GM19463 (cell line): ENCODE measurements at regions not wholly inside any gene's neighbourhood (a gene's known extent, or its start where the extent isn't known, plus 50 kb on each side); places are given as distances from the start of the nearest gene placed in this dataset.

Experiments
- ATAC-seq: cut with Tn5 transposase; IDR thresholded peaks from one replicate; pipeline ENCODE4 v1.9.1; 2021; ENCODE audit warnings: mild to moderate bottlenecking, moderate library complexity; ENCODE audit not compliant: unreplicated experiment

DNA sequence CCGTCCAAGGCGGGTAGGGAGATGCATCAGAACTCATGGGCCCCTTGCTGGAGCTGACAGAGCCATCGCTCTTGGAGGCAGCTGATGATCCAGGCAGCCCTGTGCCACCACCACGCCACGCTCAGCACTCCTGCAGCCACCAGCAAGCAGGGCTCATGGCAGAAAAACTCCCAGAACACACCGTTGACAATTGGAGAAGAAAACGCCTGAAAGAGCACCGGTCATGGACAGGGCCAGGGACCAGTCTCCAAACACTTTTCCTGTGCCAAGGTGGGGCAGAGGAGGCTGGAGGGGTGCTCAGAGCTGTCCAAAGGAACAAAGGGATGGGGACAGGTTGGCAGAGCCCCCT is 132.2 kb downstream of the FOXL1 start:
- no peak for ATAC-seq

DNA sequence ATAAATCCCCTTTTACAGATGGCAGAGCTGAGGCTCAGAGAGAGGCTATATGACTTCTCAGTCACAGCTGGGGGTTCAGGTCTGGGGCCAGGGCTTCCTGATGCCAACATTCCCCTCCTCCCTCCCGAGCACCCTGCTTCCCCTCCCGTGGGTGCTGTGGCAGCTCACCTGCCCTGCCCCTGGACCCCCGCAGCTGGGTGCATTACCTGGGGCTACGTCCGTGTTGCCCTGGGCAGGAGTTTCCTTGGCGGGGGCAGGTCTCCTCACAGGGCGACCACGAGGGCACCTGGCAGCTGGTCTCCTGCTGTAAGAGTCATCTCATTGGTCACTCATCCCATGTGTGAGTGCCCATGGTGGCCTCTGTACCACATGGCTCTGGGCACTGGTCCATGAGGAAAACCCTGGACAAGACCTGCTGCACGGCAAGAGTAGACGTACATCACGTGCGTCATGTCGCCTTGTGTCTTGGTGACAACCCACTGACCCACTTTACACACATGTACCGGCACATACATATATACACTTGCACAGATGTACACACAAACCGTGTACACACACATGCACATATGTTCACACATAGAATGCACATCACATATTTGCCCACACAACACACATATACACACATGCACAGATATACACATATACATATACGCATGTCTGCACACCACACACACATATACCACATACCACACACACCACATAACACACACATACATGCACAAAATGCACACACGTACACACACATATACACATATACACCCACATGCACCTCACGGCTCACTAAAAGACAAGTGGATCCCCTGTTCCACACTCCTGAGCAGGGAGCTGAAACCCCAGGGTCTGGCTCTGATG is 134.0 kb downstream of the FOXL1 start:
- no peak for ATAC-seq

DNA sequence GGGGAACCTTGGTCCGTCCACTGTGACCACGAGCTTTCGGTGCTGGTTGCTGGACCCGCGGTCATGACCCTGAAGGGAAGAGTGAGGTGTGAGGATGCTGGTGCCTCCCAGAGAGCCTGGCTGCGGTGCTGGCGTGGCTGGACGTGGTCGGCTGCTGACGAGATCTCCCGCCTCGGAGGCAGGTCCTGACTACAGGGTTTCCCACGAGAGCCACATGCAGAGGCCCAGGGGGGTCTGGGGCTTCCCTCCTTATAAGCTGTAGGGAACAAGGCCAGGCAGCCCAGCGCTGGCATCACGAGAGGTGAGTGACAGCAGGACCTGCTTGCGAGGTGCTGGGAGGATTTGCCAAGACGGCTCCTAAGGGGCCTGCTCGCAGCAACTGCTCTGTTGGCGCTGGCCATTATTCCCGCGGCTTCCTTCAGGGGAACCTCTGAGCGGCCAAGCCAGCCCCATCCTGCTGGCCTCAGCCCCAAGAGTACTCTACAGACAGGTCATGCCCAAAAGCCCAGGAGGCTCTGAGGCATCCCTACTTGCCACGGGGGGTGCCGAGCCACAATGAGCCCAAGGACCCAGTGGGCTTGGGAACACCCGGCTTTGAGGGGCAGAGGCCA is 134.8 kb downstream of the FOXL1 start:
- ATAC-seq: no peak

DNA sequence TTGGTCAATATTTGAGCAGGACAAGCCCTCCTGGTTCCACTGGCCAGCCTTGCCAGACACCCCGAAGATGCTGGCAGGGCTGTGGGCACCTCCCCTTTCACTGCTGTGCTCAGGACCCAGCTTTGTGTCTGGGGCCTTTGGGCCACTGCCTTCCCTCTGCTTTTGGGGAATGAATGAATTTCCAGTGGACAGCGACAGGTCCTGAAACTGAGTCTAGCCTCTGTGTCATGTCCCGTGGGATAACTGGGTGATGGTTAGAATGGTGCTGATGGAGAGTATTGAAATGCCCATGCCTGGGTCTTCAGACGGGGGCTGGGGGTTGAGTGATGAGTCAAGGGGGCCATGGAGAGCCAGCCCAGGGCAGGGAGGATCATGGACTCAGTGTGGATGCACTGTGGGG is 135.8 kb downstream of the FOXL1 start:
- ATAC-seq: no peak

DNA sequence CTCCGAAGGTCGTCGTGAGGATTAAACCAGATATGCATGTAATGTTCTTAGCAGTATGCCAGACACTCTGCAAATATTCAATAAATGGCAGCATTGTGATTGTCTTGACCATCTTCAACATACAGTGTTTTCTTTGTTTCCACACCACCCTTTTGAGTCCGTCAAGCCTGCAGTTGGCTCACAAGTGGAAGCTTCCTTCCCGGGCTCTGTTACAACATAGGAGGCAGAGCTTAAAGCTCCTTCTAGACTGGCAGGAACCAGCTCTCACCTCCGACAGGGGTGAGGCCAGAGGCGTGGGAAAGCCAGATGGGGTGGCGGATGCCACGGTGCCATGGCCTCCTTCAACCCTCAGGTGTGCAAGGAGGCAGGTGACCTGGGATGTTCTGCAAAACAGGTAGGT is 138.3 kb downstream of the FOXL1 start:
- no peak for ATAC-seq

DNA sequence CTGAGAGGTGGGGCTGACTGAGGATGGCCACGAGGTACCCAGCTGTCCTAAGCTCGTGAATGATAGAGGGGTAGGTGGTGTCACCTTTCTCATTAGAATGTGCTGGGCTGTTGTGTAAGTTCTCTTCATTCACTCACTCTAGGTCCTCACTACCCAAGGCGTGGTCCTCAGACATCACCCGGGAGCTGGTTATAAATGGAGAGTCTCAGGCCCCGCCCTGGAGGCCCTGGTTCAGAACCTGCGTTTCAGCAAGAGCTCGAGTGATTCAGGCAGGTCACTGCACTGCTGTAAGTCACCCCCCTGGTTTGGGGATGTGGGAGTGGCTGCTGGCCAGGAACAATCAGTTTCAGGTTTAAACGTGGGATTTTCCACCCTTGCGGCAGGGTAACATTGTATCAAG is 139.8 kb downstream of the FOXL1 start:
- peak; percentile 44 for ATAC-seq

DNA sequence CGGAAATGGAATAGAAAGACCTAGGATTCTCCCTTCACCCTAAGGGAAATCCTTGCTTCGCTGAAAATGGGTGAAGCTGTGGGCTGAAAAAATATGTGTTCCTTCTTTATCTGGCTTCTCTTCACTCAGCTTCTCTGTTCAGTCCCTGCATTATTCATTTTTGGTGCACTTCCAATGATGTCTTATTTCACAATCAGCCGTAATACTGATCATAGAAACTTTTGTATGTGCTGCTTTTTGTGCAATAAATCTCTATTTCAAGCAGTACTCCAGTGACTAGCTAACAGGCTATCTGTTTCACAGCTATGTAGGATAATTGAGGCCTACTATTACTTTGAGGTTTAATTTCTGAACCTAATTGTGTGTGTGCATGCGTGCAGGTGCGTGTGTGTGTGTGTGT is 144.6 kb downstream of the FOXL1 start:
- no peak for ATAC-seq

DNA sequence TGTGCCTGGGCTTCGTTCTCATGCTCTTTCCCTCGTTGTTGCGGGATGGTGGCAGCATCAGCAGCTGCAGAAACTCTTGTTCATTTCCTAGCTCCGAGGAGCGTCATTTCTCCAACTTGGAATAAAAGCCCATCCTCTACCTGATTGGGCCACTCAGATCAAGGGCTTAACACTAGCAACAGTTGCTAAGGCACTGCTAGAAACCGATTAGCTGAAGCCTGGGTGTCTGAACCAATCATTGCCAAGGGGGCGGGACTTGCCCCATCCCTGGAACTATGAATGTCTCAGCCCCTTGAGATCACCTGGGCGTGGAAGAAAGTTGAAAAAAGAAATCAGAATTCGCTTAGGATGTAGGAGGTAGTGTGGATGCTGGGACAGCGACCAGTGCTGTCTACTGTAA is 145.3 kb downstream of the FOXL1 start:
- ATAC-seq: no peak

DNA sequence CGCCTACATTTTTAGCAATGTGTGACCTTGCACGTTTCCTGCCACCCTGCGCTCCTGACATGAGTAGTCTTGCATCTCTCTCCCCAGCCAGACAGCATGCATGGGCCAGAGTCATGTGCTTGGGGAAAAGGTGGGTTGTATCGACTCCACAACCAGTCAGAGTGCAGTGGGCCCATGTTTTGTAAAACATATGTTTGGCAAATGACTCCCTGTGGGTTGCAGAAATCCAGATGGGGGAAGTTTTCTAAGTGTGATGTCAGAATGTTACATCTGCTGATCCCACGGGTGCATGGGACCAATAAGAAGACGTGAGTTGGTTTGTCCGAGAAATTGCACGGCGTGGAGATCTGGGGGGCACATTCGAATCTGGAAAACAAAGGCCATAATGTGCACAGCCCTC is 147.1 kb downstream of the FOXL1 start:
- no peak for ATAC-seq

DNA sequence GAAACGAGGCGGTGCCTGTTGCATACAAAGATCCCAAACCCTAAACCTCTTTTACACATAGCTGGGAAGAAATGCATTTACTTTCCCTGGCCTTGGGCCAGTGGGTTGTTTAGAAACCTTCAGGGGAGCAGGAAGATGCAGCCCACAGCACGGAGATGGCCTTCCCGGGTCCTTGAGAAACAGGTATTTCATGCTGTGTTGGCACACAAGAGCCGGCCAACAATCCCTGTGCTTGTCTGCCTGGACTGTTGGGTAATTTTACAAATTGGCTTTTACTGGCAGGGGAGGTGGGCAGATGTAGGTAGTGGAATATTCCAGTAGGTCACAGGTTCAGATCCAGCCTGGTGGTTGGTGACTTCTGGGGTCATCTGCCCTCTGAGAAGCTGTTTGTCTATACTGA is 148.0 kb downstream of the FOXL1 start:
- ATAC-seq: no peak

DNA sequence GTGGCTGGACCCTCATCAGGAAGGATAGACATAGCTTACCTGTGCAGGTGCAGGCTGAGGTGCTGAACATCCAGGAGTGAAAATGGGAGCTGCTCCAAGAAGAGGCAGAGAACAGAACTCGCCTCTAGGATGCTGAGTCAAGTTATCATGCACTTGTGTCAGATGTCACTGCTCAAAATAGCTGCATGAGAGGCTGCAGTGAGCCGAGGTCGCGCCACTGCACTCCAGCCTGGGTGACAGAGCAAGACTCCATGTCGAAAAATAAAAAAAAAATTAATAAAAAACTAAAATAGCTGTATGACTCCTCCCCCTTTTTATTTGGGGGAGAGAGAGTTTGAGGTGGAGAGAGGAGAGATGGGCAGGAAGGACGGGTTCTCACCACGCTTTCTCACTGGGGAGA is 148.8 kb downstream of the FOXL1 start:
- no peak for ATAC-seq

DNA sequence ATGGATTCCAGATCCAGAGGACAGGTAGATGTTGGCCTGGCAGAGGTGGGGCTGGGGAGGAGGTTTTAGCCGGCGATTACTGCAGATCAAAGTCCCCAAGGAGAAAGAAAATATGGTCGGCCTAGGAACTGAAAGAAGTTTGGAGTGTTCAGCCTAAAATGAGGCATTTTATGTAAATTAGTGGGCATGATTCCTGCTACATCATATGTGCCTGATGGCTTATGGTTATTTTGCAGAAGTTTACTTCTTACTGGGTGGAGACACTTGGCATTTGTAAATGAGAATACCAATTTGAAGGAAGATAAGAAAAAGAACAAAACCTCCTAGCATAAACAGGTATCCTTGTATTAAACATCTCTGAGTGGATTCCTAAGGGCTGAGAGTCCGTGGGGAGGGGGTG is 149.3 kb downstream of the FOXL1 start:
- ATAC-seq: no peak

DNA sequence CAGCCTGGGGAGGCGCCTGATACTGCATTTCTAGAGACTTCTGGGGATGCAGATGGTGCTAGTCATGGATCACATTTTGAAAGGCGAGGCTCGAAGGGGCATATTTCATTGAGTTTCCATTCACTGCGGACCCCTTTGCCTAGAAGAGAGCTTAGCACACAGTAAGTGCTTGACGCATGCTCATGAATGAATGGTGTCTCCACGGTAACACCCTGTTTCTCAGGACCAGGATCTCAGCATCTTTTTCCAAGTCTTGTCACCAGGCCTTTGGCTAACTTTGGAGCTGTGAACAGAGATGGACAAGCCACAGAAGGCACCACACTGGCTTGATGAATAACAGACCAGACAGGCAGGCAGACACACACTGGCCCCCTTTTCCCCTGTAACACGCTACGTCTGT is 151.3 kb downstream of the FOXL1 start:
- no peak for ATAC-seq

DNA sequence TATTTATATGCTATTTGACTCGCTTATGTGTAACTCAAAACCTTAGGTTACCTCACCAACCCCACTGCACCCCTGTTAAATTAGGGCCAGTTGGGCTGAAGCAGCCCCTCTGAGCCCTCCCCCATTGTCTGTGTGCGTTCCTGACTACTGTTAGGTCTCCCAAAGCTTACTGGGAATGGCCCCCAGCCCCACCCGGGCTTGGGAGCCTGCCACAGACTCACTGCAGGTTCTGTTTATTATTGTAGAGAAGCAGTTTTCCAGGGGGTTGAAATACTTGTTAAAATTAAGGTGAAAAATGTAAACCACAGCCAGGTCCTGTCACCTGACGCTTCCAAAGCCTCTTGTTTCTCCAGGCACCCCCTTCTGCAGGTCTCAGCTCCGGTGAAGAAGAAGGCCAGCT is 151.7 kb downstream of the FOXL1 start:
- ATAC-seq: no peak

DNA sequence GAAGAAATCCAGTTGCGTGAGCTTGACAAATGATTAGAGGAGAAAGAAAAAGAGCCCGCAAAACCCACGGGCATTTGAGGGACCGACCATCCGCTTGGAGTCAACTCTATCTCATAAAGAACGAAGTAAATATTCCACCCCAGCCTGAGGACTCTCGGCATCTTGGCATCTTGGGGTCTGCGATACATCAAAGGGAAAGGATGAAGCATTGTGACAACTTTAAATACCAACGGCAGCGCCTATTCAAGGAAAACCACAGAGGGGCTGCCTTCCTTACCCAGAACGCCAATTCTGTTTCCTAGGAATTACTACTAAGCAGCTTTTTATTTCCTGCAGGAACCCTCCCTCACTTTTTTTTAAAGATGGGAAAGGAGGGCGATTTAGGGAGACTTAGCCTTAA is 152.2 kb downstream of the FOXL1 start:
- ATAC-seq: no peak

DNA sequence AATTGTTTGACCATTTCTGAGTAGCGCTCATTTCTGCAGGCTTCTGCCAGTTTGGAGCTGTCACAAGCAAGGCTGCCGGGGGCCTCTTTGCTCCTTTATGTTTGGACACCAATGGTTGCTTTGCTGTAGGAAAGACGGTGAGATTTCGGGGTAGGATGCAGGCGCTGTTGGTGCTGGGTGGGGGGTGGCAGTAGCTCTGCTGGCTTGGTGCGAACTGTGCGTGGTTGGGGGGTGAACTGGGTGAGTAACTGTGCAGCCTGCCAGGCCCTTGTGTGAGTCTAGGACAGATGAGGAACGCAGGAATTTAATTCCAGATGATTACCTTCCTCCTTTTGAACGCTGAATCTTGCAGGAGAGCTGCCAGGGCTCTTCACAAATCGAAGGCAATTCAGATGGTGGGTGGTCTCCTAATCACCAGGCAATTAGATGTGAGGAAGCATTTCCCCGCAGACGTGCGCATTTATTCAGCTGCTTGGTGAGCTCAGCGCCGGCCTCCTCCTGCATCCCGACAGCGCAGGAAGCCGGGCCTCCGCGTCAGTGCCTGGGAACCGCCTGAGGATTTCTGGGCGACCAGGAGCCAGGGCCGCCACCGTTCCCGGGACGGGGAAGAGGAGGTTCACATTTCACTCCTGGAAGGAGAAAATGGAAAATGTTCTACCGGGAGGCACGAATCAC is 154.4 kb downstream of the FOXL1 start:
- no peak for ATAC-seq

DNA sequence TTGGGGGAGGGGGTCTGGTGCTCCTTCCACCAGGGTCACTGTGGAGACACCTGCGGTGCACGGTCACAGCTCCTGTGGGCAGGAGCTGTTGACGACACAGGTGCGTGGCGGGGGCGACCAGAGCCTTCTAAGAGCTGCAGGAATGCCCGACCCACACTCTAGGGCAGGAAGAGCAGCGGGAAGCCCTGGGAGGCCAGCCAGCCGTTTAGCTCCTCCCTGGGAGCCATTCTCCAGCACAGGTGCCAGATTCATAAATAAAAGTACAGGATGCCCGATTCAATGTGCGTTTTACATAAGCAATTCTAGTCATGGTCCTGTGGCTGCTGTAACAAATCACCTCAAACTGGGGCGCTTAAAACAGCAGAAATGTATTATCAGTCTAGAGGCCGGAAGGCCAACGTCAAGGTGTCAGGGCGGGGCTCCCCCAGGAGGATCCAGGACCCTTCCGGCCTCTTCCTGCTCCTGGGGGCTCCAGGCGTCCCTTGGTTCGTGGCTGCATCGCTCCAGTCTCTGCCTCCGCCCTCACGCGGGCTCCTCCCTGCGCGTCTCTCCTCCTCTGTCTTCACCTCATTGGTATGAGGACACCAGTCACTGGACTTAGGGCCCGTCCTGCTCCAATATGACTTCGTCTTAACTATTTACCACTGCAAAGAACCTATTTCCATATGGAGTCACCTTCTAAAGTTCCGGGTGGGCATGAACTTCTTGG is 155.4 kb downstream of the FOXL1 start:
- ATAC-seq: no peak

DNA sequence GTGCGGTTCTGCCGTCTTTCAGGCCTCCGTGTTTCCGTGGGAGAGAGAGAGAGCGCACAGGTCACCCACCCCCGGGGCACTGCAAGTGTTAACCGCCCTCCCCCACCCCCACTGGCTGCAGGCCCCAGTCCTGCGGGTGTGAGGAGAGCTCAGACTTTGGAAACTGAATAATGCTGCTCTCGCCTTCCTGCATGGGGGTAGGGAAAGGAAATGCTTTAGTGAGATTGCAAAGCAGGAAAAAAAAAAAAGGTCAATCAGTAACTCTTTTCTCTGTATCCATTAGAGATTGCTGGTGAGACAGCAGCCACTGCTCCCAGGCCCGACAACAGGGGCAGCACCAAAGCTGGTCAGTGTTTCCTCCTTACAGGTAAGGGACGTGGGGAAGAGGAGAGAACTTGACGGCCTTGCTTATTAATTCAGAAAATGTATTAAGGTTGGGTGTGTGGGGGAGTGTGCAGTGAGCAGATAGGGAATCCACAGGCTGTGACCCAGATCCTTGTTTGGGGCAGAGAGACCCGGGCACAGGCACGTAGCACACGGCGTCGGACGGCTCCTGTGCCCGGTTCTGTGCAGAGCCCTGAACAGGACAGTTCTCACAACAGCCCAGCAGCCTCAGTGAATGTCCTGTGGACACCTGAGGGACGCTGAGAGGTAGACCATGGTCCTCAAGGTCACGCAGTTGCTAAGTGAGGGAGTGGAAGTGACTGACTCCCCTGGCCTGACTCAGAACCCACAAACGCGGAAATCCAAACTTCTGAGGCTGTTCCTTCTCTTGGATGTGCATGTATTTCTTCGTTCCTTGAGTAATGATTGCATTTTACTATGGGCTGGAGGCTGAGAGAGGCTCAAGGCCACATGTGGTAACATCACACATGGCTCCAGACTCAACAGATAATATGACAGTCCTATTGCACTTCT is 156.5 kb downstream of the FOXL1 start:
- ATAC-seq: no peak

DNA sequence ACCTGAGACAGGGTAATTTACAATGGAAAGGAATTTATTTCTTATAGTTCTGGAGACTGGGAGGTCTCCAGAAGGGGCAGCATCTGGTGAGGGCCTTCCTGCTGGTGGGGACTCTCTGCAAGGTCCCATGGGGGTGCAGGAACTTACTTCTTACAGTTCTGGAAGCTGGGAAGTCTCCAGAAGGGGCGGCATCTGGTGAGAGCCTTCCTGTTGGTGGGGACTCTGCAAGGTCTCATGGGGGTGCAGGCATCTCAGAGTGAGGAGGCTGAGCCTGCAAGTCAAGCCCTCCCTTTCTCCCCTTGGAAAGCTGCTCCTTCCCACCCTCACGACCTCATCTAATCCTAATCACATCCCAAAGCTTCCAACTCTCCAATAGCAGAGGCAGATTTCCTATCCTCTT is 157.4 kb downstream of the FOXL1 start:
- no peak for ATAC-seq

DNA sequence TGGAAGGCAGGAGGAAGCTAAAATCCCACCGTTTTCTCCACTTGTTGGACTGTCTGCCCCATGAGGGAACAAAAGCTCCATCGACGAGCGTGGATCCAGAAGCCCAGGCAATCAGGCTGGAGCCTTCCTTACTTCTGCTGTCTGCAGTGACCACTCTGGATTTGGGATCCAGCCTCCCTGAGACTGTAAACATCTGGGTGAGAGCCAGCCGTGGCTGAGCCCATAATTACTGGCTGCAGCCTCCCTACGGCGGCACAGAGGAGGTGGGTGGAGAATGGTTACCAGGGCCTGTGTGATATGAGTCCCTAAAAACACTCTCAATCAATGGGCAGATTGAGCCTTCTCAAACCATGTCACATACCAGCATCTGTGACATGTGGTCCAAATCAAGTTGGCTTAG is 158.2 kb downstream of the FOXL1 start:
- no peak for ATAC-seq

DNA sequence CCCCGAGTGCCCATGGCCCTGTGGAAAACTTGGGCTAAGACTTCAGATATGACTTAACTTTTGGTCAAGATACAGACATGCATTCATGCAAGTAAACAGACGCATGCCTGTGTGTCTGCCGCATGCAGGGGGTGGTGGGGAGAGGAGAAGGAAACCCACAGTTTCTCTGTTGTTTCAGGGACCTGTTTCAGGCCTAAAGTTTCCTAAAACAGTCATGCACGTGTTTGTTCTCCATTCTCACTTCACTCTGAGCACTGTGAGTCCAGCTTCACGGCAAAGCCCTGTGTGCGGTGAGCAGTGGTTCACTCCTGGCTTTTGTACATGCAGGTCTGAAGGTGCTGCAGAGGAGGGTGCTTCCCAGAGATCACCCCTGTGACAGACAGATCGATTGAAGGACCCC is 158.7 kb downstream of the FOXL1 start:
- no peak for ATAC-seq
